ENCODE measurements at regions not wholly inside any gene's neighbourhood (a gene's known extent, or its start where the extent isn't known, plus 50 kb on each side); places are given as distances from the start of the nearest gene placed in this dataset.
"Not testable (repeated sequence)": the region's sequence is repeated elsewhere in the genome, so short reads cannot be mapped to it uniquely, and the experiment has no call there.

GRCh38 chr7:50854831-50855230, 72.1 kb upstream of the GRB10 start:
- DNase-seq (ENCODE audit: low spot score) = no peak

- no peak for DNase-seq (ENCODE audit: low spot score)
These were observed 71.6 kb upstream of the GRB10 start for GRCh38 chr7:50854247-50854646.

- DNase-seq (ENCODE audit: low spot score) = no peak
These were observed 70.6 kb upstream of the GRB10 start for GRCh38 chr7:50853311-50853710.

GRCh38 chr7:50852901-50853300, 70.2 kb upstream of the GRB10 start:
- no peak for DNase-seq (ENCODE audit: low spot score)

- no peak for DNase-seq (ENCODE audit: low spot score)
These were observed 69.2 kb upstream of the GRB10 start for GRCh38 chr7:50851891-50852290.

- peak; percentile 57 for DNase-seq (ENCODE audit: low spot score)
These were observed 68.8 kb upstream of the GRB10 start for GRCh38 chr7:50851451-50851850.

- no peak for DNase-seq (ENCODE audit: low spot score)
These were observed 67.3 kb upstream of the GRB10 start for GRCh38 chr7:50849991-50850390.

GRCh38 chr7:50848203-50848602, 65.5 kb upstream of the GRB10 start:
- DNase-seq (ENCODE audit: low spot score) = no peak

GRCh38 chr7:50844861-50845260, 62.2 kb upstream of the GRB10 start:
- DNase-seq (ENCODE audit: low spot score) = not testable (repeated sequence)

- DNase-seq (ENCODE audit: low spot score) = no peak
These were observed 59.3 kb upstream of the GRB10 start for GRCh38 chr7:50842041-50842440.

GRCh38 chr7:50838675-50839377, 56.1 kb upstream of the GRB10 start:
- peak; percentile 80 for DNase-seq (ENCODE audit: low spot score)

GRCh38 chr7:50837965-50838364, 55.3 kb upstream of the GRB10 start:
- peak; percentile 57 for DNase-seq (ENCODE audit: low spot score)

- DNase-seq (ENCODE audit: low spot score) = no peak
These were observed 54.0 kb upstream of the GRB10 start for GRCh38 chr7:50836646-50837045.

GRCh38 chr7:50835156-50835555, 52.5 kb upstream of the GRB10 start:
- no peak for DNase-seq (ENCODE audit: low spot score)

- DNase-seq (ENCODE audit: low spot score) = no peak
These were observed 52.0 kb upstream of the GRB10 start for GRCh38 chr7:50834679-50835078.

- no peak for DNase-seq (ENCODE audit: low spot score)
These were observed 51.4 kb upstream of the GRB10 start for GRCh38 chr7:50834031-50834535.

- DNase-seq (ENCODE audit: low spot score) = no peak
These were observed 50.0 kb upstream of the GRB10 start for GRCh38 chr7:50832744-50833143.

Measured in AG20443 (cell line).